Stimulated activated naive B cell treated with anti-CD40 and anti-IgM and Interleukin-4, amounts not matched to agents 10 μg/mL and 1 μg/mL and 100 μg/mL, for 72 hours (primary cell): ENCODE measurements at regions not wholly inside any gene's neighbourhood (a gene's known extent, or its start where the extent isn't known, plus 50 kb on each side); places are given as distances from the start of the nearest gene placed in this dataset.

Experiments used
- ATAC-seq, 2 donors: fragments of 150-1000 bp; cut with Tn5 transposase; replicated peaks; 2 replicates each; pipeline ENCODE4 v1.10.0; 2021; ENCODE audit warnings: moderate library complexity in 1 of 2
- DNase-seq: peaks from one replicate; pipeline ENCODE4 v3.0.0; 2021
- H3K27ac Mint-ChIP-seq: one replicate; pipeline ENCODE4 v1.8.0; 2022; ENCODE audit warnings: mild to moderate bottlenecking, mixed read lengths
- H3K27me3 Mint-ChIP-seq, 2 donors: one replicate each; pipeline ENCODE4 v1.8.0; 2022; ENCODE audit warnings: mixed read lengths in 2 of 2
- H3K36me3 Mint-ChIP-seq, 2 donors: one replicate each; pipeline ENCODE4 v1.8.0; 2022; ENCODE audit warnings: mixed read lengths in 2 of 2, mild to moderate bottlenecking in 1 of 2
- H3K4me1 Mint-ChIP-seq, 2 donors: one replicate each; pipeline ENCODE4 v1.8.0; 2022; ENCODE audit warnings: mixed read lengths in 2 of 2, mild to moderate bottlenecking in 1 of 2
- H3K4me3 Mint-ChIP-seq, 2 donors: one replicate each; pipeline ENCODE4 v1.8.0; 2022; ENCODE audit warnings: mild to moderate bottlenecking in 2 of 2, mixed read lengths in 2 of 2, moderate library complexity in 1 of 2
- H3K9me3 Mint-ChIP-seq, 2 donors: one replicate each; pipeline ENCODE4 v1.8.0; 2022; ENCODE audit warnings: mixed read lengths in 2 of 2, mild to moderate bottlenecking in 1 of 2

GRCh38 chr3:137061186-137061585, 103.4 kb downstream of the IL20RB start:
- DNase-seq, result no peak
- H3K27ac Mint-ChIP-seq, result no peak overlapping the region
- no peaks in the 10 kb centered on the region for H3K4me1 Mint-ChIP-seq
- no peak overlapping the region for H3K4me3 Mint-ChIP-seq
- no peaks in the 10 kb centered on the region for H3K36me3 Mint-ChIP-seq
- no peak for ATAC-seq
- no peaks in the 10 kb centered on the region for H3K9me3 Mint-ChIP-seq
- H3K27me3 Mint-ChIP-seq, result peaks cover 6 to 21% of the 10 kb centered on the region in 2 donors

GRCh38 chr3:137062250-137062649, 104.5 kb downstream of the IL20RB start:
- no peaks in the 10 kb centered on the region for H3K36me3 Mint-ChIP-seq
- no peaks in the 10 kb centered on the region for H3K9me3 Mint-ChIP-seq
- DNase-seq, result no peak
- ATAC-seq, result peak in 1 of 2 donors; percentile 43
- no peaks in the 10 kb centered on the region for H3K4me1 Mint-ChIP-seq
- H3K27me3 Mint-ChIP-seq, result peaks cover 0 to 18% of the 10 kb centered on the region in 2 donors
- H3K4me3 Mint-ChIP-seq, result no peak overlapping the region
- H3K27ac Mint-ChIP-seq, result no peak overlapping the region

GRCh38 chr3:137065381-137065780, 107.6 kb downstream of the IL20RB start:
- Mint-ChIP-seq H3K9me3 (peaks cover 0 to 2% of the 10 kb centered on the region in 2 donors), H3K27ac (no peak overlapping the region), H3K27me3 (peaks cover 0 to 4% of the 10 kb centered on the region in 2 donors), H3K36me3 (no peaks in the 10 kb centered on the region), H3K4me1 (no peaks in the 10 kb centered on the region), H3K4me3 (no peak overlapping the region)
- ATAC-seq (no peak), DNase-seq (no peak)

DNA sequence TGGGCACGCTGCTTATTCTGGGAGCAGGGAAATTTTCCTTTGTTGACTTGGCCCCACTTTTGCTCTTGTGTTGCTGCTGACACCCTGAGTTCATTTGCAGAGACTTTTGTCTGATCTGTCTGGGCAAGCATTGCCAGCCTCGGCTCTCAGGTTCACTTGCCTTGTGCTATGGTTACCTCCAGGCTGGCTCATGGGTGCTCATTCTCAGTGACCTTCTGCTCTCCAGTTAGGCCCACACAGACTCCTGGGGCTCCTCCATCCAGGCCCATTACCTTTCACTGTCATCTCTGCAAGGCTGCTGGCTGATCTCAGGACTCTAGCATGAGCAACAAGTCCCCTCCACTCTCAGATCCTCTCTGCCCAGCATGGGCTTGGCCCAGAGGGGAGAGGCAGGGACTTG, 108.3 kb downstream of the IL20RB start:
- Mint-ChIP-seq H3K27me3 (peaks cover 5 to 6% of the 10 kb centered on the region in 2 donors), H3K27ac (no peak overlapping the region), H3K4me3 (no peak overlapping the region), H3K9me3 (peaks cover 0 to 2% of the 10 kb centered on the region in 2 donors), H3K4me1 (no peaks in the 10 kb centered on the region), H3K36me3 (no peaks in the 10 kb centered on the region)
- ATAC-seq (no peak), DNase-seq (no peak)

DNA sequence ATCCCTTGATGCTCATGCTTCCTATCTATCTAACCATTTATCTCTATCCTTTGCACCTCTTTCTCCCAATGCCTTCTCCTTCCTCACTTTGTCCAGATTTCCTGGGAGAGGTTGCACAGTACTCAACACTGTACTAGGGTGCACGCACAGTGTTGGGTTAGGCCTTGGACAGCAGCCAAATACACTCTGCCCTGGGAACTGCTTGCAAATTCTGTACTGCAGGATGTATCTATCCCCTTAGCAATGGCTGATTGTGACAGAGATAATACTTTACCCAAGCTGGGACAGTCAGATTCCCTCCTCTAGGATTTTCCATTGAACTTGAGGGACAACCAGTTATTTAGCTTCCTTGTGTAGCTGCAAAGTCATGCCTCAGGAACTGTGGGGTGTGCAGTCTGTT, 113.3 kb downstream of the IL20RB start:
- ATAC-seq, result no peak
- DNase-seq, result no peak
- Mint-ChIP-seq H3K27ac (no peak overlapping the region), H3K4me1 (no peaks in the 10 kb centered on the region), H3K4me3 (no peak overlapping the region), H3K36me3 (no peaks in the 10 kb centered on the region), H3K9me3 (peaks cover 0 to 2% of the 10 kb centered on the region in 2 donors), H3K27me3 (peaks cover 10 to 14% of the 10 kb centered on the region in 2 donors)

DNA sequence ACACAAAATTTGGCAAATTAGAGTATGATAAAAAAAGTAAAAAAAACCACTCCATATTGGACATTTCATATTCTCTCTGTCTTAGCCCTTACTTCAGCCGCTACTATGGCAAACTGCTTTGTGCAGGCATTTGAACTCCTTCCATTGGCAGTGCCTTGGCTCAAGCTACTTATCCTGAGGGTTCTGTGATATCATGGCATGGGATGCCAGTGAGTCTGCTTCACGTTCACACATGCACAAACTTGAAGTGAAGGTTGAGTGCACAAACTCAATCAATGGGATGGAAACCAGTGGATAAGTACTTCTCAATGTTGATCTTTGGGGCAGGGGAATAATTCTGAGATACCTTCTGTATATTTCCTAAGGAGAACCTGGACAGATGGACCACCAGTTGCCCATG, 117.2 kb downstream of the IL20RB start:
- DNase-seq, result no peak
- H3K9me3 Mint-ChIP-seq, result no peaks in the 10 kb centered on the region
- no peak for ATAC-seq
- no peak overlapping the region for H3K27ac Mint-ChIP-seq
- no peak overlapping the region for H3K4me3 Mint-ChIP-seq
- no peaks in the 10 kb centered on the region for H3K4me1 Mint-ChIP-seq
- no peaks in the 10 kb centered on the region for H3K36me3 Mint-ChIP-seq
- peaks cover 24 to 26% of the 10 kb centered on the region in 2 donors for H3K27me3 Mint-ChIP-seq

DNA sequence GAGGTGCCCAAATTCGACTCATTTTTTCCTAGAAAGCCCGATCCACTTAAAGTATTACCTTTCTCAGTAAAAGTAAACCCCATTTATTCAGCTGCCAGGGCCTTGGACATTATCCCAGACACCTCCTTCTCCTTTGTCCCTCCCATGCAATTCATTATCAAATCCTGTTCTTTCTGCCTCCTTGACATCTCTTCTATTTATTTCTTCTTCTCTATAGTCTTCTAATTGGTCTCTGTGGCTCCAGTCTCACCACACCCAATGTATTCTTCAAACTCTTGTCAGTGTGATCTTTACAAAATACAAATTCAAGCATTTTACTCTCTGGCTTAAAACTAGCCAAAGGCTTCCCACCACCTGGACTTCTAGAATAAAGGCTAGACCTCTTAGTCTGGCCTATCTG, 120.3 kb downstream of the IL20RB start:
- Mint-ChIP-seq H3K4me3 (no peak overlapping the region), H3K27ac (no peak overlapping the region)
- no peak for DNase-seq

DNA sequence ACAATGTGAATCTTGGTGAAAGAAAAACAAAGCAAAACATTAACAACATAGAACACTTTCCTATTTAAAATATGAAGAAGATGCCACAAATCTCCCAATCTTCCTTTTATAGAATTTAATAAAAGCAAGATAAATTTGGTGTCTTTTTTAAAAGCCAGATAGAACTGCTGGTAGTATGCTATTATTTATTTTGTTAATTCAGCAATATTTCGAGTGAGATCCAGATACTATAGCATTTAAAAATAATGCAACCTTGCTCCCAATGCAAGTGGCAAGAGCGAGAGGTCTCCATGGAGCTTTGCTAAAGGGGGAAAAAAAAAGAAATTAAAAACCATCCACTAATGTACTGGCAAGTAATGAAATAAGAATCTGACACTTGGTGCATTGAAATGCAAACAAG, 121.8 kb downstream of the IL20RB start:
- H3K4me1 Mint-ChIP-seq, result no peaks in the 10 kb centered on the region
- DNase-seq, result no peak
- no peak overlapping the region for H3K27ac Mint-ChIP-seq

More for the DNA sequence above, 120.3 kb downstream of the IL20RB start:
- ATAC-seq, result no peak
- H3K36me3 Mint-ChIP-seq, result no peaks in the 10 kb centered on the region
- H3K9me3 Mint-ChIP-seq, result peaks cover 0 to 4% of the 10 kb centered on the region in 2 donors
- peaks cover 20% of the 10 kb centered on the region in 2 donors for H3K27me3 Mint-ChIP-seq
- H3K4me1 Mint-ChIP-seq, result no peaks in the 10 kb centered on the region

GRCh38 chr3:137081711-137082110, 123.9 kb downstream of the IL20RB start:
- DNase-seq (no peak), ATAC-seq (no peak)
- H3K4me3 Mint-ChIP-seq, result no peak overlapping the region
- H3K36me3 Mint-ChIP-seq, result no peaks in the 10 kb centered on the region
- no peaks in the 10 kb centered on the region for H3K4me1 Mint-ChIP-seq
- no peak overlapping the region for H3K27ac Mint-ChIP-seq
- peaks cover 16 to 25% of the 10 kb centered on the region in 2 donors for H3K27me3 Mint-ChIP-seq
- H3K9me3 Mint-ChIP-seq, result peaks cover 0 to 4% of the 10 kb centered on the region in 2 donors

More for the DNA sequence above, 121.8 kb downstream of the IL20RB start:
- H3K9me3 Mint-ChIP-seq, result peaks cover 0 to 4% of the 10 kb centered on the region in 2 donors
- H3K27me3 Mint-ChIP-seq, result peaks cover 19 to 25% of the 10 kb centered on the region in 2 donors
- H3K36me3 Mint-ChIP-seq, result no peaks in the 10 kb centered on the region
- ATAC-seq, result no peak
- no peak overlapping the region for H3K4me3 Mint-ChIP-seq

- Mint-ChIP-seq H3K4me3 (no peak overlapping the region), H3K4me1 (no peaks in the 10 kb centered on the region), H3K9me3 (peaks cover 0 to 4% of the 10 kb centered on the region in 2 donors), H3K27me3 (peaks cover 11 to 19% of the 10 kb centered on the region in 2 donors), H3K27ac (no peak overlapping the region), H3K36me3 (no peaks in the 10 kb centered on the region)
- no peak for ATAC-seq
- DNase-seq, result no peak
Observed at GRCh38 chr3:137082763-137083162, 125.0 kb downstream of the IL20RB start.

DNA sequence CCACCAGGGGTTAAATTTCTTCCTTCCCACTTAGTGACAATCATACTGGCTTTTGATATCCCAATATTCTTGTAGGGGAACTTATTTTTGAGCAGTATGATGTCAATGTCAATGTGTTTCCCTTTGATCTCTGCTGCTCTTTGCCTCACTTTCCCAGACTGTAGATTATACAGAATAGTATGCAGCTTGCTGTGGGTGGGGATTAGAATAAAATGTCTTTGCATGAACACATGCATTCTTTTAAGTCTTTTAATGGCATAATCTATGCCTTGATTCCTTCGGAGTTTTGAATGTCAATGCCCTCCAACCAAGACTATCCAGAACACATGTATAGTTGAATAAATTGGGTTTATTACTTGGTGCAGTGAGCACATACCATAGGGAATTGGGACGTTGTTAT, 125.5 kb downstream of the IL20RB start:
- Mint-ChIP-seq H3K27ac (no peak overlapping the region), H3K36me3 (no peaks in the 10 kb centered on the region), H3K4me1 (no peaks in the 10 kb centered on the region), H3K9me3 (peaks cover 0 to 4% of the 10 kb centered on the region in 2 donors), H3K27me3 (peaks cover 5 to 13% of the 10 kb centered on the region in 2 donors), H3K4me3 (no peak overlapping the region)
- ATAC-seq (no peak), DNase-seq (no peak)

GRCh38 chr3:137084586-137084985, 126.8 kb downstream of the IL20RB start:
- Mint-ChIP-seq H3K4me3 (no peak overlapping the region), H3K27me3 (peaks cover 5 to 13% of the 10 kb centered on the region in 2 donors), H3K9me3 (peaks cover 0 to 4% of the 10 kb centered on the region in 2 donors), H3K4me1 (no peaks in the 10 kb centered on the region), H3K27ac (no peak overlapping the region), H3K36me3 (no peaks in the 10 kb centered on the region)
- no peak for ATAC-seq
- no peak for DNase-seq

DNA sequence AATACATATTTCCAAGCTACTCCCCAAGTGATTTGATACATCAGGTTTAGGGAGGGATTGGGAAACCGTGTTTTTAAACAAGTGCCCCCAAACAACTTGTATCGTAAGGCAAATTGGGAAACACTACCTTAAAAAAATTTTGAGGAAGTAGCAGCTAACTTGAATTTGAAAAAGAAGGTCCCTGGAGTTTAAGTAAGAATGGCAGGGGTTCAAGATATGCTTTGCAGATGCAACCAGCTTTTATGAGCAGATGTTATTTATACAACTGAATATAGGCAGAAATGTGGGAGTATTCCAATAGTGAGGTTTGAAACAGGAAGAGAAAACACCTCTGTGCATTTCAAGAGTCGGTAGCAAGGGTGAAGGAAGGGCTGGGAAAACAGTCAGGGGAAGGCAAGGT, 139.6 kb downstream of the IL20RB start:
- H3K27me3 Mint-ChIP-seq, result peaks cover 15% of the 10 kb centered on the region in 2 donors
- no peaks in the 10 kb centered on the region for H3K9me3 Mint-ChIP-seq
- no peaks in the 10 kb centered on the region for H3K36me3 Mint-ChIP-seq
- H3K4me1 Mint-ChIP-seq, result no peaks in the 10 kb centered on the region
- DNase-seq (no peak), ATAC-seq (no peak)
- H3K4me3 Mint-ChIP-seq, result no peak overlapping the region
- no peak overlapping the region for H3K27ac Mint-ChIP-seq

- Mint-ChIP-seq H3K9me3 (no peaks in the 10 kb centered on the region), H3K36me3 (no peaks in the 10 kb centered on the region), H3K4me1 (no peaks in the 10 kb centered on the region), H3K27ac (no peak overlapping the region), H3K4me3 (no peak overlapping the region), H3K27me3 (peaks cover 10% of the 10 kb centered on the region in 2 donors)
- DNase-seq, result no peak
- ATAC-seq, result no peak
Observed at GRCh38 chr3:137097852-137098251, 140.1 kb downstream of the IL20RB start.

DNA sequence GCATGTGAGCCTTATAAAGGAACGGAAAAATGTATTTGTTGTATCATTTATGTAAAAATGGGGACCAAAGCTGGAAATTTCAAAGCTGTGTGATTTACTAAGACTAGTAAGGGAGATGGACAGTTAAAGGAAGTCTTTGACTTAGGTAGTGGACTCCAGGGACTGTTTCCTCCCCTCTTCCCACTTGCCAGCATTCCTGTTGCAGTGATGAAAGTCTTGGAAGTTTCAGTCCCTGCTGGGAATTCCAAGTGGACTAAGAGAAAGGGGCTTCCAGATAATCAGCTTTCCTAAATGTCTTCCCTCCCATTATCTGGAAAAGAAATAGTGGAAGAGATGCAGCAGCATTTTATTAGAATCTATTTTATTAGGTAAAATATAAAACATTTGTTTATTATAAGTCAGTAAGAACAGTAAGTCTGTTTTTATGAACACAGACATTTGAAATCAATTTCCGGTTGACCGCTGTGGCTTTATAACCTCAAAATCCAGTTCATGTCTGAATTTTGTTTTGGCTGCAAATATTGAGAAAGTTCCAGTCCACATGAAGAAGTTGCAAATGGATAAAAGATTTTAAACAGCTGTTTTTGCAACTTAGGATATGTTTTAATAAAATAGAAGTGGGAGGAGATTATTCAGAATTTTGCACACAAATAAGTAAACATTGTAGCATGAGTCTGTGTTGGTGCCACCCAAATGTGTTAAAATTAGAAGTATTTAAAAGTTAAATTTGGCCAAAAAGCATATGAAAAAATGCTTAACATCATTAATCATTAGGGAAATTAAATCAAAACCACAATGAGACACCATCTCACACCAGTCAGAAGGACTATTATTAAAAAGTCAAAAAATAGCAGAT, 141.8 kb downstream of the IL20RB start:
- Mint-ChIP-seq H3K27ac (no peak overlapping the region), H3K9me3 (no peaks in the 10 kb centered on the region), H3K4me3 (no peak overlapping the region), H3K4me1 (no peaks in the 10 kb centered on the region), H3K27me3 (peaks cover 9% of the 10 kb centered on the region in 2 donors), H3K36me3 (no peaks in the 10 kb centered on the region)
- ATAC-seq (no peak), DNase-seq (no peak)
